Endothelial cell of umbilical vein (primary cell): ENCODE measurements at regions not wholly inside any gene's neighbourhood (a gene's known extent, or its start where the extent isn't known, plus 50 kb on each side); places are given as distances from the start of the nearest gene placed in this dataset.

Experiments used
- CTCF ChIP-seq, 2 donors: IDR thresholded peaks; 1 replicate in 1 of 2; 2 replicates in 1 of 2; pipeline ENCODE4 v1.5.1; 2011; ENCODE audit warnings: low read length in 2 of 2, mild to moderate bottlenecking in 2 of 2, moderate library complexity in 2 of 2, control low read depth in 1 of 2, inconsistent platforms in 1 of 2, low read depth in 1 of 2; ENCODE audit not compliant: insufficient read depth in 1 of 2; ENCODE audit errors: extremely low read depth in 1 of 2
- EZH2 ChIP-seq: IDR thresholded peaks from 2 replicates; pipeline ENCODE4 v1.6.1; 2012; ENCODE audit warnings: borderline replicate concordance, low read depth, mild to moderate bottlenecking, moderate library complexity, low read length, inconsistent platforms; ENCODE audit not compliant: severe bottlenecking
- FOS ChIP-seq: IDR thresholded peaks from 2 replicates; pipeline ENCODE4 v1.6.1; 2011; ENCODE audit warnings: mild to moderate bottlenecking, low read length, moderate library complexity, borderline replicate concordance; ENCODE audit not compliant: insufficient read depth
- GATA2 ChIP-seq: IDR thresholded peaks from 2 replicates; pipeline ENCODE4 v1.7.0; 2011; ENCODE audit warnings: low read depth, mild to moderate bottlenecking, moderate library complexity, mixed read lengths, low read length; ENCODE audit not compliant: insufficient read length, insufficient read depth
- JUN ChIP-seq: IDR thresholded peaks from 2 replicates; pipeline ENCODE4 v1.6.1; 2011; ENCODE audit warnings: borderline replicate concordance, low read depth; ENCODE audit not compliant: insufficient read length, insufficient read depth
- MAX ChIP-seq: IDR thresholded peaks from 2 replicates; pipeline ENCODE4 v1.6.1; 2011; ENCODE audit not compliant: insufficient read depth, insufficient read length
- MYC ChIP-seq: IDR thresholded peaks from one replicate; pipeline ENCODE4 v1.6.1; 2011; ENCODE audit warnings: mild to moderate bottlenecking, low read depth, low read length
- POLR2A ChIP-seq: IDR thresholded peaks from 2 replicates; pipeline ENCODE4 v1.6.1; 2012; ENCODE audit warnings: low read depth, mild to moderate bottlenecking, control low read depth, low read length
- POLR2AphosphoS5 ChIP-seq: IDR thresholded peaks from 2 replicates; pipeline ENCODE4 v1.6.1; 2012; ENCODE audit warnings: low read depth, mild to moderate bottlenecking, control low read depth, low read length, moderate library complexity; ENCODE audit not compliant: insufficient read depth

- TF ChIP-seq CTCF (IDR thresholded peaks at IDR 0.05; ENCODE audit: extremely low read depth in 1 of 2, insufficient read depth in 1 of 2, low read depth in 1 of 2, low read length in 2 of 2) (no peak), POLR2AphosphoS5 (no peak), EZH2 (no peak), MAX (no peak), POLR2A (no peak), JUN (no peak), MYC (no peak), GATA2 (no peak), FOS (no peak)
These were observed 227.3 kb downstream of the NPHP4 start for GRCh38 chr1:5764959-5765358.
